Activated gamma-delta T cell treated with Interleukin-2 at 50 U/mL for 16 hours (primary cell): ENCODE measurements at regions not wholly inside any gene's neighbourhood (a gene's known extent, or its start where the extent isn't known, plus 50 kb on each side); places are given as distances from the start of the nearest gene placed in this dataset.

Experiments
- DNase-seq: peaks from one replicate; pipeline ENCODE4 v3.0.0-alpha.2; 2020

DNA sequence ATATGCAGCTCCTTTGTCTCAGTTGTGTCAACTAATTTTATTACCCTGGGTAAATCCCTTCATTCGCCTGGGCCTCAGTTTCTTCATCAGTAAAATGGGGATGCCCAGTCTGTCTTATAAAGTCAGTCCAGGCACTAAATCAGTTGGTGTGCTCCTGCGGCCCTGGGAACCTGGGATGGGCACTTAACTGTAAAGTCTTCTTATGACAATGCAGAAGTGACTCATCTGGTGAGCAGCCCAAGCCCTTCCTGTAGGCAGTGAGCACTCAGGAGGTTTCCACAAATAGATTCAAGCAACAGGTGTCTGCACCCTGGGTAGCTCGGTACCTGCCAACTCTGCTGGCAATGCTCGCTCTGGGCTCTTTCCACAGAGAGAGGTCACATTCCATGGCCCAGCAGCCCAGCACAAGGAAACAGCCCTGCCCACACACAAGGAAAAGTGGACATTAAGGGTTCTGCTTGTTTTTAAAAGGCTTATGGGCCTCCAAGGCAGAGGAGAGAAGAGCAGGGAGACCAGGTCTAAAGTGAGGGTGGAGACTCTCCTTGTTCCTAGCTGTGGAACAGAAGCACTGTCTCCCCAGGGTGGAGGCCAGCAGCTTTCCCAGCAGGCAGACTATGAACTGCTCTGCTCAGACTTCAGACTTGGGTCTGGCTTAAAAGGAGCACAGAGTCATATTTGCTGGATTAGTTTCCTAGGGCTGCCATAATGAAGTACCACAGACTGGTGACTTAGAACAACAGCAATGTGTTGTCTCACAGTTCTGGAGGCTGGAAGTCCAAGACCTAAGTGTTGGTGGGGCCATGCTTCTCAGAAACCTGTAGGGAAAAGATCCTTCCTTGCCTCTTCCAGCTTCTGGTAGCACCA lies 89.7 kb upstream of the ADRA1B start:
- no peak for DNase-seq

DNA sequence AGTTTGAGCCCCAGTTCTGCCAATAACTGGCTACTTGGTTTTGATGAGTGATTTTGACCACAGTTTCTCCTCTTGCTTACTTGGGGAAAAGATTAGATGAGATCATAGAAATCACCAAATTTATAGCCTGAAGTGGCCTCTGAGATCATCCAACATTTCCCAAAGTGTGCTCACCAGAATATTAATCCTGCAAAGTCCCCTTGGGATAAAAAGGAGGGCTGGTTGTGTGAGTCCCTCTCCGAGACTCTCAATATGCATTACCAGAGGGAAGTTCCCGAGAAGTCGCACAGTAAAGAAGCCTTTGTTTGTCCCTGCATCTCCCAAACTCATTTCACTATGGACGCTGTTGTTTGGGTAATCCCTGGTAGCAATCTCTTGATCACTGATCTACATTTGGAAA lies 88.4 kb upstream of the ADRA1B start:
- DNase-seq, result no peak

DNA sequence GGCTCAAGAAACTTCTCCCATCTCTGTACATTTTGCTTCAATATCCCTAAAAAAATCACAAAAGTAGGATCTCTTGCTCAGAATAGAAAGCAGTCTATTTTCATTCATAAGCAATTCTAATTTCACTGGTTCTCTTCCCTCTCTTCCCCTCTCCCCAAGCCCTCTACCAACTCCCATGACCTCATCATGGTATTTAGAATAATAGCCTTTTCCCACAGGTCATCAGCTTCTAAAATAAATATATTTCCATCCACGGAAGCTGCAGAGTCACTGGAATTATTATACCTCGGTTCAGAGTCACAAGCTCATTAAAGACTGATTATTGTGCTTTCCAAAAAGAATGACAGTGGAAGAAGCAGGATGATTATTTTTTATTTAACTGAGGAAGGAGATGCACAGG lies 84.2 kb upstream of the ADRA1B start:
- DNase-seq, result no peak

DNA sequence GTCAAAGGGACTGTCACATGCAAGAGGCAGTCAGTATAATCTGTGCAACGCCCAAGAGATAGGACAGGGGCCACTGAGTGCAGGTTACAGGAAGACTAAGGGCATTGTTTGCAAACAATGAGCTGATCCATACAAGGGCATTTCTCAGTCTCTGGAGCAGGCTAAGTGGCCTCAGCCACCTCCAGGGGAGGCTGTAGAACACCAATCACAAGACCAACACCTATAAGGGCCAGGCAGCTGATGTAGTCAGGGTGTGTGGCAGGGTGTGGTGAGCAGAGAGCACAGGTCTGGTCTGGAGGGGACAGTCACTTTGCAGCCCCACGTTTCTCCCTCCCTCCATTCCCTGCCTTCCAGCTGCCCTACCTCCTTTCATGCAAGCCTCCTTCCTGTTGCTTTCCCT lies 83.2 kb upstream of the ADRA1B start:
- DNase-seq, result no peak

DNA sequence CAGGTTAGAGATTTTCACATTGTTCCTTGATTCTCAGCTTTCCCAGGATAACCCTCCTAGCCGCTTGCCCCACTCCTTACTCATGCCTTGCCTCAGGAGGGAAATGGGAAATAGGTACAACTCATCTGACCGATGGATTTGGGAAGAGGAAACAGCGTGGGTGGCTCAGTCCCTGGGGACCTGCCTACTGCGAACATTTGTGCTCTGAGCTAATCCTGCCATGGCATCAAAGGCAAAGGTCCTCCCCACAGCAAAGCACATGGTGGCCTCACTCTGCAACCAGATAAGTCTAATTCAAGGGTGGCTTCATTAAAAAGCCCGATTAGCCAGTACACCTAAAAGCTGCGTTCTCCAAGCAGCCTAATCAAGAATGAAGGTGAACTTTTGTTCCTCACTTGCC lies 82.4 kb upstream of the ADRA1B start:
- DNase-seq, result no peak

DNA sequence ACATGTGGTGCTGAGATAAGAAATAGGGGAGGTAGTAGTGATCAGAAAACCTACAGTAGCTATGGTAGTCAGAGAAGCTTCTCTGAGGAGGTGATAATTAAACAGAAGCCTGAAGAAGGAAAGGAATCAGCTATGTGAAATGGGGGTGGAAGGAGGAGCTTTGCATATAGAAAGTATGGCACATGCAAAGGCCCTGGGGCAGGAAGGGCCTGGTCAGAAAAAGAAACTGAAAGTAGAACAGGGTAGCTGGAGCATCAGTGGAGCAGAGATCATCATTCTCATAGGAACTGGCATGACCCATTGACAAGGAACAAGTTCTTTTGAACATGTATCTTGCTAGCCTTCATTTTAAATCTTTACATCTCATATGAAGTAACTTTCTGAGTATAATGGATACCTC lies 80.7 kb upstream of the ADRA1B start:
- no peak for DNase-seq

DNA sequence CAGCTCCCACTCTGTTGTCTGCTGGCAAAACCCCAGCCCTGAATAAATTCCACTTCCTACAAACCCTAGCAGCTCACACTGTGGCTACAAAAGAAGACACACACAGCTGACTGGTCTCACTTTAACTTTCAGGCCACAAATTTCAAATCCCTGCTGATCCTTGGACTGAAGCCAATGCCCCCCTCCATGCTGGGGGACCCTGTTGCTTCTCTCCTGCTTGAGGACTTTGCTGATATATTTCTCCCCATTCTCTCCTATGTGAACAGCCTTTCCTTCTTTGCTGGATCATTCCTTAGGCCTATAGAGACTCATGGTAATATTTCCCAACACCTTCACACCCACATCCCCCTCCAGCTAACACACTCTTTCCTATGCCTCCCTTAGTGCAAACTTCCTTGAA lies 79.6 kb upstream of the ADRA1B start:
- DNase-seq, result no peak

DNA sequence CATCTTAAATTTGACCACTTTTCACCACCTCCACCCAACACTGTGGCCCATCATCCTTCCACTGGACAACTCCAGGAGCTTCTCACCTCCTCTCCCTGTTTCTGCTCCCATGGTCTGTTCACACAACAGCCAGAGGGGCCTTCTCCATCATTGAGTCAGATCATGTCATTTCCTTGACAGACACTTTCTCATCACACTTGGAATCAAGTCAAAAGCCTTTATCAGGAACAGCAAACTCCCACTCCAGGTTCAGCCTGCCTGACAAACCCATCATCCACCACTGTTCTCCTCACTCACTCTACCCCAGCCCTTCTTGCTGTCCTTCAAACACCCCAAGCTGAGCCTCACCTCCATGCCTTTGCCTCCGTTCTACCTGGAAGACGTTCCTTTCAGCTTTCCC lies 78.4 kb upstream of the ADRA1B start:
- DNase-seq, result no peak

DNA sequence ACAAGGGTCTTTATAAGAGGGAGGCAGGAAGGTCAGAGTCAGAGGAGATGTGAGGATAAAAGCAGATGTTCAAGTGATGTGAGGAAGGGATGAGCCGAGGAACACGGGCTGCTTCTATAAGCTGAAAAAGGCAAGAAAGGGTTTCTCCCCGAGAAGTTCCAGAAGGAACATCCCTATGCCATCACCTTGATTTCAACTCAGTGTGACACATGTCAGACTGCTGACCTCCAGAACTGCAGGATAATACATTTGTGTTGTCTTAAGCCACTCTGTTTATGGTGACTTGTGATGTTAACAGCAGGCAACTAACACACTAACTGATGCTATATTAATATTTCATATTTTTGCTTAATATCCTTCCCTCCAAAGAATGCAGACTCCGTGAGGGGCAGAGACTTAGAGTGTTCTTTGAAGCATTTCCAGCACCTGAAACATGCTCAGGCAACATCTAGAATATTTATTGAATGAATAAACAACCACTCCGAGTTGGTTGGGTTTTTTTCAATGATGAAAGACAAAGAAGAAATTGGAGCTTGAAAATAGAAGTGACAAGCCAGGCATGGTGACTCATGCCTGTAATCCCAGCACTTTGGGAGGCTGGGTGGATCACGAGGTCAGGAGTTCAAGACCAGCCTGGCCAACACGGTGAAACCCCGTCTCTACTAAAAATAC lies 77.6 kb upstream of the ADRA1B start:
- no peak for DNase-seq

DNA sequence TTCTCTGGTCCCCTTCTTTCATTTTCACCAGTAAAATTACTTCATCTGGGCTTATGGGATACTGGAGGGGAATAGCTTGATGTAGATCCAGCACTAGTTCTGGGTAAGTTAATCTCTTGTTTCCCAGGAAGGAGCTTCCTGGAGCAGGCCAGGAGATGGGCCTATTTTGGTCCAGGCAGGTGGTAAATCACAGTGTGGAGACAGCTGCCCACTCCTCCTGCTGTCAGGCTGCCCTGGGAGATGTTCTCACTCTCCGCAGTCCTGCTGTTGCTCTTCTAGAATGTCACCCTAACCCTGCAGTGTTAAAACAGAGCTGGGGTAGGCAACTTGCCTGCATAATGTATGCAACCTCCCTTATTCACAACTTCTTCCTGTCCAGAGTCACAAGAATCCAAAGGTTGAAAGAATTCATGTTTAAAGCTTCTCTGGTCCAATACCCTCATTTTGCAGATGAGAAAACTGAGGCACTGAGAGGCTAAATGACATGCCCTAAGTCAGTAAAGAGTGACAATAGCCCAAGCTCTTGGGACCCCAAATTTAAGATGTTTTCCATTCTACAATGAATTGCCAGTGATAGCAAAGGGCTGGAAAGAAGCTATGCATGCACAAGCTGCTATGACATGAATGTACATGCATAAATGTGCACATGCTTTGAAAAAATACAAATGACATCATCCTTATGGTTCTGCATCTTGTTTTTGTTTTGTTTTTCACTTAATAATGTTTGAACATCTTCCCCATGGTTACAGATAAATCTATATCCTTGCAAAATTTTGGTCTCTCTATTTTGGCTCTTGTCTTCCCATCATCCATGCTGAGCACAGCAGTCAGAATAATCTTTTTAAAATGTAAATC lies 71.8 kb upstream of the ADRA1B start:
- no peak for DNase-seq

DNA sequence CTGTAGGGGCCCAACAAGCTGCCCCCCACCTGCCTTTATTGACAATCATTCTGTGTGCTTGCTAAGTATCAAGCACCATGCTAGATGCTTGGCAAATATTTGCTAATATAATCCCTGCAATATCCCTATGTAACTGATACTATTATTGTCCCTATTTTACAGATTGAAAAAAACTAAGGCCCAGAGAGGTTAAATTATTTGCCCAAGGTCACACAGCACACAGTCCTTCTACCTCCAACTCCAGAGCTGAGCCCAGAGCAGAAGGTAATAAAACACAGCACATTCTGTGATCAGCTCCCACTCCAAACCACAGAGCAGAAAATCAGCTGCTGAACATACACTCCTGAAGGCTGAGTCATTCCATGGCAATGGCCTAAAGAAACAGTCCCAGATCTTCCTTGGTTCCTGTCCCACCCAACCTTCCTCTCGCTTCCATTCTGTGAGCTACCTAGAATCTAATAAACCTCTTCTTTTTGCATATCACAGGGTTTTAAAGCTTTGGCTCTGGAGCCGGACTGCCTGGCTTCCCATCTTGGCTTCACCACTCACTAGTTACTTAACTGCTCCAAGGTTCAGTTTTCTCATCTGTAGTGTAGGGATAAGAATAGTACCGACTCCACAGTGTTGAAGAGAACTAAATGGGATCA lies 66.7 kb upstream of the ADRA1B start:
- no peak for DNase-seq

DNA sequence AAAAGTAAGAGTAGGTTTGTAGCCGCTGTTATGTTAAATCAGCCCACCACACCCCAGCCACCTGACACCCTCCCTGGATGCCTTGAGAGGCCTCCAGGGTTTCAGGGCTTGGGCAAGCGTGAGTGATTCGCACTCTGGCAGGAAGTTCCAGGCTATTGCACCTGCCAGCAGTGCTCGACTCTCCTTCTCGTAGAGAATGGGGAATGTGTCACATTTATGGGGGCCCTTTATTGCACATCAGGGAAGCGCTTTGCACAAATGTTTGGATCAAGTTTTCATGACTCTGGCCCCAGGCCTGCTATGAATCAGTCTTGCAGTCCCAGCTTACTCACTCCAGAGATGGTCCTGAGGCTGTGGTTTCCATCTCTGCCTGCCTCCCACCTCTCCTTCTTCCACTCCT lies 66.1 kb upstream of the ADRA1B start:
- no peak for DNase-seq

DNA sequence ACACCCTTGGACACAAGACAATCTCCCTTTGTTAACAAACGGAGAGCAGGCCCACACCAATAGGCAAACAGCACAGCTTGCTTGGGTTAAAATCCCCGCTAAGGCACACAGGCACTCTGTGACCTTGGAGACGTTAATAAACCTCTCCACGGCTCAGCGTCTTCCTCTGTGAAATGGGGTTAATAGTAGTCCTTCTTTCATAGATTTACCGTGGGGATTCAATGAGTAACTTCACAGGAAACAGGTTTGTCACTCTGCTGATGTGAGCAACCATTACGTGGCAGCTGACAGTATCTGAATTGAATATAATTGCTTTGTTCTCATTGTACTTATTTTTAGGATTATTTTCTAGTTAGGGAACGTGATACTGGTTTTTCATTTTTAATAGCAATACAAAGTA lies 65.2 kb upstream of the ADRA1B start:
- DNase-seq, result no peak

DNA sequence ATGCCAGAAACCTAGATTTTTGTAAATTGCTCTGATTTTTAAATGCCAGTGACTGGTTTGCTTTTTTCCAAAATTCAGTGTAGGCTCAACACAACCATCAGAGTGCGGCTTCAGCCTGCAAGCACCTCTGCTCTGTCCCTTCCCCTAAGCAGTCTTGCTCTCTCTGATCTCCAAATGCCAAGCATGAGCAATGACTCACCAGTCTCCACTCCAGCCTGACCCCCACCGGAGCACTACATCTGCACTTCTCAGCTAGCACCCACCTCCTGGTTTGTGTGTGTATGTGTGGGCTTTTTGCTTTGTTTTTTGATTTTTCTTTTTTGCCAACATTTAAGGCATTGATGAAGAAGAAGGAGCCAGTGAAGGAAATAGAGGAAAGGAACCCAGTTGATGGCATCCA lies 61.4 kb upstream of the ADRA1B start:
- DNase-seq, result no peak

DNA sequence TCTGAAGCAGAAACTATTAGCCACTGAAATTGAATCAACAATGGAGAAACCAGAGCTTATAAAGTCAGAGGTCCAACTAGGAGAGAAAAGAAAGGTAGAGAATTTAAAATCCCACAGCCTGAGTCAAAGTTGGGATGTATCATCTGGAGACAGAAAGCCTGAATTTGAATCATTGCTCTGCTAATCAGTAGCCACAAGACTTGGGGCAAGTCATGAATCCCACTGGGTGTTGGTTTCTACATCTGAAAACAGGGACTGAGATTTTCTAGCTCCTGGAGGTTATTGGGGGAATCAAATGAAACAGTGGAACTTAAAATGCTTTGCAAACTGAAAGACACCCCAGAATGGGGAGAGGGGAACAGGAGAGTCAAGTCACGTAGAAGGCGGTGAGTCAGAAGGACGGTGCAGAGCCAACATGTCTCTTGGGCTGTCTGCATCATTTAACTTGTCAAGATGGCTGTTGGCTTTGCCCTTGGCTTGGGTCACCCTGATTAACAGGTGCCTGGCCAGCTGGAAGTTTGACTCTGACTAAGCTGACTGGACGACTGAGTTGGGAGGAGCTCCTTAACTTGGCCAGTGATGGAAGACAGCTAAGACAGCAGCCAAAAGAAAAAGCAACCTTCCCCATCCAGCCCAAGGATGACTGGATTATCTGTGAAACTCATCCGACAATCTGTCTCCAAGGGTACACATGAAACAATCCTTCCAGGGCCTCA lies 60.6 kb upstream of the ADRA1B start:
- DNase-seq, result no peak

DNA sequence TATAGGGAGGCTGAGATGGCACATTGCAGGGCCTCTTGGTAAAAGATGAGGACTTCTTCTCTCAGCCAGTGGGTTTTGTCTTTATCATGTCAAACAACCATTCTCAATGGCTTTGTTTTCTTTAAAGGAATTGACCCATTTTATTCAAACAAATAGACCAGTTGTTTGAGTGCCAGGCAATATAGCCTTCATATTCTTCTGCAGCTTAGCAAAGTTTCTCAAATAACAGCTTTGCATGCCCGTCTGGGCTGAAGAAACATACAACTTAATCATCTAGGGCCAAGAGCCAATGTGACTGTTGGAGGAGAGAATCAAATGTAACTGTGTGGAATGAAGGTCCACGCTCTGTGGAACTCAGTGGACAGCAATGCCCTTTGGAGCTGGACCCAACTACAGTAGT lies 57.4 kb upstream of the ADRA1B start:
- no peak for DNase-seq

DNA sequence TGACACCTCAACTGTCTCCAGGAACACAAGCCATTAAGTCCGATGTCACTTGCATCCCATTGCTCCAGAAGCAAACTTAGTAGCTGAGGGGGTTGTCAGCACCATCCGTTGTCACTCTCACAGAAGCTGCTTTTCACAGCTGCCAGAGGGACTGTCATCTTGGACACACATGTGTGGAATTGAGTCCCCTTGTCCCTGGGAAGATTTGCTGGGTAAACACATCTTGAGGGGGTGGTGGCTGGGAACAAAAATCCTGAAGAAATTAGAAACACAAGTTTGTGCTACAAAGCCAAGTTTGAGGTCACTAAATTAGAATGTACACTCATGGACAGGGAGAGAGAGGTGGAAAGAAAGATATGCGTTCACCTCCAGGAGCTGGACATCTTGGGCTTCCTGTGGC lies 55.2 kb upstream of the ADRA1B start:
- DNase-seq, result no peak

DNA sequence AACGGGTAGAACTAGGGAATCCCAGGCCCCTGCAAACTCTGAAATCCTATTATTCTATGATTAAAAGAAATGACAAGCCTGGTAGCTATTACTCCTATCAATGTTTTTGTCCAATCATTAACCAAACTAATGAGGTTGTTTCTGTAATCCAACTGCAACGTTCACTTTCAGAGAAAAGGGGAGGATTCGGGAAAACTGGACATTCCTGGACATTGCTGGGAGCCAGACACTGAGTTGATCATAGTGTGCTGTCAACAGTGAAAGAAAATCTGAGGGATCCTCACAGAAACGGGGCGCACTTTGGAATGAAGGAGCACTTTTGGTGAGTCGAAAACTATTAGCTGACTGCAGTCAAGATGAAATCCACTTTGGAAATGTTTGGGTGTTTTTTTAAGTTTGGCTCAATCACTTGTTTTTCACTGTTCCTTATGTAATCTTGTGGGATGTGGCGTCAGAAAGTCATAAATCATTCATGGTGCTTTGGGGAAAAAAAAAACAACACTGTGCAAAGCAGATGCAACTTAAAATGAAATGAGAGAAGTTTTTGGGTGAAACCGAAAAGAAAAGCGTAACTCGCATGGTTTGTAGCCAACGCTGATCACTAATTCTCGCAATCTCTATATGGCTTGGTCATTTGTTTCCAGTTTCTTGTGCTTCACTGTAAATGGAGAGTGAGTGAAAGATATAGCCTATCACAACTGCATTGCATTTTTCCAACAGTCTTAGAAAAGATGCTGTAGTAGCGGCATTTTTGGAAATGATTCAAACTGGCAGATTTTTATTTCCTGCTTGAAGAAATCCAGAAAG lies 51.2 kb upstream of the ADRA1B start:
- no peak for DNase-seq

DNA sequence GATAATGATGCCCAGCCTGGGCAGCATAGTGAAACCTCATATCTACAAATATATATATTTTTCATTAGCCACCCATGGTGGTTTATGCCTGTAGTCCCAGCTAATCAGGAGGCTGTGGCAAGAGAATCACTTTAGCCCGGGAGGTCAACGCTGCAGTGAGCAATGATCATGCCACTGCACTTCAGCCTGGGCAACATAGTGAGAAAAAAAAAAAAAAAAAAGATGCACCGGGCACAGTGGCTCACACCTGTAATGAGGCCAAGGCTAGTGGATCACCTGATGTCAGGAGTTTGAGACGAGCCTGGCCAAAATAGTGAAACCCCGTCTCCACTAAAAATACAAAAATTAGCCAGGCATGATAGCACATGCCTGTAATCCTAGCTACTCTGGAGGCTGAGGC lies 50.2 kb upstream of the ADRA1B start:
- DNase-seq, result no peak
